IMR-90 (cell line): ENCODE measurements at regions not wholly inside any gene's neighbourhood (a gene's known extent, or its start where the extent isn't known, plus 50 kb on each side); places are given as distances from the start of the nearest gene placed in this dataset.

Source experiments
- ATAC-seq: fragments of 200-7000 bp; cut with Tn5 transposase; 2 replicates; pipeline ENCODE4 v1.9.1; 2020; ENCODE audit warnings: low read depth, mild to moderate bottlenecking, moderate library complexity
- BruUV-seq: library from RNA; stranded (reverse); fragments of 400-500 nt; replicated peaks from 2 replicates; lab custom pipeline; 2021; lab: Mats Ljungman, UMichigan
- CTCF ChIA-PET: fragments of 300-600 bp; formaldehyde crosslinking; extraction: SDS; loops from one replicate; lab custom pipeline; 2021; ENCODE audit warnings: antibody characterized with exemption; lab: Yijun Ruan, JAX
- POLR2A ChIA-PET: fragments of 300-600 bp; sonication (Branson Sonifier 250); formaldehyde crosslinking; loops from one replicate; lab custom pipeline; 2022; ENCODE audit warnings: antibody characterized with exemption; ENCODE audit not compliant: unreplicated experiment; lab: Charles Lee
- DNase-seq: peaks from one replicate; pipeline ENCODE4 v3.0.0; 2013
- H2AFZ ChIP-seq: replicated peaks from 2 replicates; pipeline ENCODE3; 2013; ENCODE audit warnings: low read length, mild to moderate bottlenecking; ENCODE audit not compliant: poor library complexity
- H2AK5ac ChIP-seq: 2 replicates; pipeline ENCODE4 v1.6.1; 2013; ENCODE audit warnings: low read depth, low read length, inconsistent platforms
- H2AK9ac ChIP-seq: replicated peaks from 2 replicates; pipeline ENCODE3; 2013; ENCODE audit warnings: mild to moderate bottlenecking, low read depth, low read length, moderate library complexity; ENCODE audit not compliant: poor library complexity
- H2BK120ac ChIP-seq: 2 replicates; pipeline ENCODE4 v1.6.1; 2013; ENCODE audit warnings: low read depth, low read length, inconsistent platforms
- H2BK15ac ChIP-seq: 3 replicates; pipeline ENCODE4 v1.6.1; 2013; ENCODE audit warnings: low read depth, low read length, inconsistent platforms
- H2BK20ac ChIP-seq: 2 replicates; pipeline ENCODE4 v1.6.1; 2013; ENCODE audit warnings: low read depth, mild to moderate bottlenecking, inconsistent platforms, low read length, moderate library complexity
- H2BK5ac ChIP-seq: 2 replicates; pipeline ENCODE4 v1.6.1; 2013; ENCODE audit warnings: mild to moderate bottlenecking, low read depth, low read length, inconsistent platforms; ENCODE audit not compliant: poor library complexity, severe bottlenecking
- H3K14ac ChIP-seq: replicated peaks from 2 replicates; pipeline ENCODE4 v1.6.1; 2013; ENCODE audit warnings: low read depth, low read length, inconsistent platforms
- H3K18ac ChIP-seq: 2 replicates; pipeline ENCODE4 v1.6.1; 2013; ENCODE audit warnings: low read depth, low read length, control low read depth
- H3K23ac ChIP-seq: 2 replicates; pipeline ENCODE4 v1.6.1; 2013; ENCODE audit warnings: low read depth, low read length, inconsistent platforms
- H3K27ac ChIP-seq: 2 replicates; pipeline ENCODE4 v1.5.1; 2013; ENCODE audit warnings: mild to moderate bottlenecking, control low read depth, low read length; ENCODE audit not compliant: insufficient read depth
- H3K27me3 ChIP-seq: 2 replicates; pipeline ENCODE4 v1.6.1; 2013; ENCODE audit warnings: low read length; ENCODE audit not compliant: control insufficient read depth, insufficient read depth
- H3K36me3 ChIP-seq: 2 replicates; pipeline ENCODE4 v1.6.1; 2013; ENCODE audit warnings: low read length, mixed read lengths; ENCODE audit not compliant: control insufficient read depth, insufficient read depth
- H3K4ac ChIP-seq: 2 replicates; pipeline ENCODE4 v1.6.1; 2013; ENCODE audit warnings: low read depth, low read length, inconsistent platforms
- H3K4me1 ChIP-seq: 2 replicates; pipeline ENCODE4 v1.6.1; 2013; ENCODE audit warnings: low read length, mixed read lengths; ENCODE audit not compliant: control insufficient read depth, insufficient read depth
- H3K4me2 ChIP-seq: 2 replicates; pipeline ENCODE4 v1.6.1; 2013; ENCODE audit warnings: low read depth, mild to moderate bottlenecking, control low read depth, low read length, moderate library complexity
- H3K4me3 ChIP-seq: 2 replicates; pipeline ENCODE4 v1.5.1; 2013; ENCODE audit warnings: low read depth, mild to moderate bottlenecking, control low read depth, low read length, moderate library complexity; ENCODE audit not compliant: insufficient read depth
- H3K56ac ChIP-seq: 2 replicates; pipeline ENCODE4 v1.6.1; 2013; ENCODE audit warnings: low read length, inconsistent platforms; ENCODE audit not compliant: insufficient read depth; ENCODE audit errors: extremely low read depth
- H3K79me1 ChIP-seq, 2 experiments: 2 replicates each; pipeline ENCODE4 v1.6.1; 2013; ENCODE audit warnings: low read length in 2 of 2, inconsistent platforms in 1 of 2, low read depth in 1 of 2
- H3K9ac ChIP-seq: 2 replicates; pipeline ENCODE4 v1.6.1; 2013; ENCODE audit warnings: low read depth, low read length, control low read depth
- H3K9me1 ChIP-seq: 2 replicates; pipeline ENCODE4 v1.6.1; 2013; ENCODE audit warnings: low read length, inconsistent platforms; ENCODE audit not compliant: insufficient read depth
- H3K9me3 ChIP-seq: 2 replicates; pipeline ENCODE4 v1.6.1; 2013; ENCODE audit warnings: low read length; ENCODE audit not compliant: control insufficient read depth, insufficient read depth
- H4K20me1 ChIP-seq: 2 replicates; pipeline ENCODE4 v1.6.1; 2013; ENCODE audit warnings: low read length, inconsistent platforms; ENCODE audit not compliant: insufficient read depth
- H4K5ac ChIP-seq: 2 replicates; pipeline ENCODE4 v1.6.1; 2013; ENCODE audit warnings: mild to moderate bottlenecking, low read depth, low read length, control low read depth
- H4K8ac ChIP-seq, 2 experiments: 2 replicates each; pipeline ENCODE4 v1.6.1; 2013; ENCODE audit warnings: low read depth in 2 of 2, low read length in 2 of 2, control low read depth in 1 of 2, inconsistent platforms in 1 of 2
- H4K91ac ChIP-seq: 2 replicates; pipeline ENCODE4 v1.6.1; 2013; ENCODE audit warnings: low read depth, low read length, inconsistent platforms; ENCODE audit not compliant: insufficient read depth
- BHLHE40 ChIP-seq: fragments of 150-350 bp; IDR thresholded peaks from 2 replicates; pipeline ENCODE4 v1.6.1; 2016; ENCODE audit warnings: mild to moderate bottlenecking, low read depth, low read length
- CEBPB ChIP-seq: IDR thresholded peaks from 2 replicates; pipeline ENCODE4 v1.6.1; 2012; ENCODE audit warnings: low read depth, low read length, improper control_type of control experiment
- CHD1 ChIP-seq: IDR thresholded peaks from 2 replicates; pipeline ENCODE4 v1.6.1; 2012; ENCODE audit warnings: low read depth, low read length, improper control_type of control experiment
- FOS ChIP-seq: fragments of 150-350 bp; IDR thresholded peaks from 2 replicates; pipeline ENCODE4 v1.6.1; 2016; ENCODE audit warnings: low read depth, low read length
- MAFK ChIP-seq: IDR thresholded peaks from 2 replicates; pipeline ENCODE4 v1.6.1; 2012; ENCODE audit warnings: low read depth, low read length, improper control_type of control experiment
- MAZ ChIP-seq: IDR thresholded peaks from 2 replicates; pipeline ENCODE4 v1.6.1; 2012; ENCODE audit warnings: low read depth, mild to moderate bottlenecking, low read length, improper control_type of control experiment, moderate library complexity, borderline replicate concordance
- MXI1 ChIP-seq: IDR thresholded peaks from 2 replicates; pipeline ENCODE4 v1.6.1; 2012; ENCODE audit warnings: low read depth, mild to moderate bottlenecking, low read length, moderate library complexity, borderline replicate concordance
- NFE2L2 ChIP-seq: fragments of 150-350 bp; IDR thresholded peaks from 2 replicates; pipeline ENCODE4 v1.6.1; 2016; ENCODE audit warnings: low read depth, mild to moderate bottlenecking, low read length
- POLR2A ChIP-seq: IDR thresholded peaks from 2 replicates; pipeline ENCODE4 v1.6.1; 2012; ENCODE audit warnings: mild to moderate bottlenecking, low read depth, low read length
- RAD21 ChIP-seq: IDR thresholded peaks from 2 replicates; pipeline ENCODE4 v1.6.1; 2012; ENCODE audit warnings: low read length, improper control_type of control experiment
- RCOR1 ChIP-seq: IDR thresholded peaks from 2 replicates; pipeline ENCODE4 v1.6.1; 2012; ENCODE audit warnings: mild to moderate bottlenecking, low read length, improper control_type of control experiment; ENCODE audit not compliant: insufficient replicate concordance
- RFX5 ChIP-seq: IDR thresholded peaks from 2 replicates; pipeline ENCODE4 v1.8.0; 2012; ENCODE audit warnings: low read depth, mild to moderate bottlenecking, low read length, moderate library complexity
- SMC3 ChIP-seq: fragments of 150-350 bp; IDR thresholded peaks from 2 replicates; pipeline ENCODE4 v1.6.1; 2016; ENCODE audit warnings: low read depth, mild to moderate bottlenecking, antibody characterized with exemption, low read length, moderate library complexity
- WGBS, 2 experiments: methylation state at CpG; one replicate each; pipeline versions ENCODE4 v1.1.5 to v1.1.7; 2013; ENCODE audit warnings: missing lambda C conversion rate in 2 of 2; ENCODE audit not compliant: insufficient read length in 1 of 2; ENCODE audit errors: extremely low coverage in 2 of 2; 5-methylcytosine and 5-hydroxymethylcytosine counted together
- dilution Hi-C: fragments of 300-500 bp; cut with HindIII; formaldehyde crosslinking; loops from one replicate; pipeline ENCODE4 v1.14.3; 2018; ENCODE audit warnings: low sequenced_read_pairs; ENCODE audit not compliant: unreplicated experiment
- in situ Hi-C: fragments of 300-500 bp; cut with MboI; formaldehyde crosslinking; loops from 3 replicates; pipeline ENCODE4 v1.14.3; 2019; ENCODE audit warnings: low sequenced_read_pairs, inconsistent platforms, mixed read lengths
- intact Hi-C: fragments of 100-400 bp; cut with micrococcal nuclease; formaldehyde crosslinking; loops from 2 replicates; pipeline ENCODE4 v1.10.0; 2022
- TF ChIP-seq, protein P1 (sequence below): fragments of 150-350 bp; IDR thresholded peaks from 2 replicates; pipeline ENCODE4 v1.6.1; 2017; ENCODE audit warnings: mild to moderate bottlenecking, antibody characterized with exemption, low read length, low read depth
- TF ChIP-seq, protein P2 (sequence below): fragments of 150-350 bp; IDR thresholded peaks from 2 replicates; pipeline ENCODE4 v1.6.1; 2016; ENCODE audit warnings: low read depth, mild to moderate bottlenecking, low read length, moderate library complexity, borderline replicate concordance

DNA sequence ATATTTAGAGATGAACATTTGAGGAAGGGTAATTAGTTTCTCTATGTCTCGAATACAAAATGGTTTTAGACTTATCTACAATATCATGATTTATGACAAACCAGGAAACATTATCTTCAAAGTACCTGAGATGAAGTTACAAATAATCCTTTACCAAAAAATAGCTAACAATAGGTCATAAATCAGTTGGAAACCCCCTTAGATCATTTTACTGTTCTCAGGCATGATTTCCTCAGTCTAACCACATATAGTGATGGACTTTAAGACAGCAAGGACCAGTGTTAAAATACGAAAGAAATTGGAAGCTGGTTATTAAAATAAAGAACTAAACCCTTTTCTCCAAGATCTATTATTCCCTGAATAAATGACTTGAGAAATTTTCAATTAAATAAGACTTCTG is 235.4 kb downstream of the RASSF9 start:
- Histone ChIP-seq H3K79me1 (no peaks in the 10 kb centered on the region), H3K4me3 (no peak overlapping the region), H2AFZ (no peak overlapping the region), H2BK120ac (no peak overlapping the region), H3K14ac (no peak overlapping the region), H3K9ac (no peak overlapping the region), H3K27ac (no peak overlapping the region), H2BK5ac (no peak overlapping the region), H2AK5ac (no peak overlapping the region), H2BK20ac (no peak overlapping the region), H2AK9ac (no peak overlapping the region), H4K8ac (no peak overlapping the region), H4K5ac (no peak overlapping the region), H4K20me1 (no peaks in the 10 kb centered on the region), H3K56ac (no peak overlapping the region), H3K4me1 (no peaks in the 10 kb centered on the region), H4K91ac (no peak overlapping the region), H3K4me2 (no peak overlapping the region), H3K9me1 (no peaks in the 10 kb centered on the region), H3K27me3 (no peaks in the 10 kb centered on the region), H3K18ac (no peak overlapping the region), H3K23ac (no peak overlapping the region), H3K4ac (no peak overlapping the region), H3K36me3 (no peaks in the 10 kb centered on the region), H2BK15ac (no peak overlapping the region), H3K9me3 (no peaks in the 10 kb centered on the region)
- DNase-seq: no peak
- ChIA-PET CTCF (no interaction called here), POLR2A (no interaction called here)
- intact Hi-C loops (no loop called here), dilution Hi-C loops (no loop called here), in situ Hi-C loops (no loop called here)
- WGBS, 2 experiments: no CpG with 5 or more reads among the region's 2 CpGs
- ATAC-seq: no peak
- TF ChIP-seq SMC3: no peak
- no peak for TF ChIP-seq RFX5
- no peak for TF ChIP-seq FOS
- TF ChIP-seq POLR2A: no peak
- TF ChIP-seq CHD1: no peak
- TF ChIP-seq RAD21: no peak
- no peak for TF ChIP-seq MXI1
- no peak for TF ChIP-seq MAZ
- TF ChIP-seq, protein P1, sequence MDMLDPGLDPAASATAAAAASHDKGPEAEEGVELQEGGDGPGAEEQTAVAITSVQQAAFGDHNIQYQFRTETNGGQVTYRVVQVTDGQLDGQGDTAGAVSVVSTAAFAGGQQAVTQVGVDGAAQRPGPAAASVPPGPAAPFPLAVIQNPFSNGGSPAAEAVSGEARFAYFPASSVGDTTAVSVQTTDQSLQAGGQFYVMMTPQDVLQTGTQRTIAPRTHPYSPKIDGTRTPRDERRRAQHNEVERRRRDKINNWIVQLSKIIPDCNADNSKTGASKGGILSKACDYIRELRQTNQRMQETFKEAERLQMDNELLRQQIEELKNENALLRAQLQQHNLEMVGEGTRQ: no peak
- TF ChIP-seq RCOR1: no peak
- no peak for TF ChIP-seq BHLHE40
- TF ChIP-seq, protein P2, sequence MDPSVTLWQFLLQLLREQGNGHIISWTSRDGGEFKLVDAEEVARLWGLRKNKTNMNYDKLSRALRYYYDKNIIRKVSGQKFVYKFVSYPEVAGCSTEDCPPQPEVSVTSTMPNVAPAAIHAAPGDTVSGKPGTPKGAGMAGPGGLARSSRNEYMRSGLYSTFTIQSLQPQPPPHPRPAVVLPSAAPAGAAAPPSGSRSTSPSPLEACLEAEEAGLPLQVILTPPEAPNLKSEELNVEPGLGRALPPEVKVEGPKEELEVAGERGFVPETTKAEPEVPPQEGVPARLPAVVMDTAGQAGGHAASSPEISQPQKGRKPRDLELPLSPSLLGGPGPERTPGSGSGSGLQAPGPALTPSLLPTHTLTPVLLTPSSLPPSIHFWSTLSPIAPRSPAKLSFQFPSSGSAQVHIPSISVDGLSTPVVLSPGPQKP: no peak
- TF ChIP-seq NFE2L2: no peak
- TF ChIP-seq MAFK: no peak
- no peak for TF ChIP-seq CEBPB
- no TSS peak for BruUV-seq
